K562 (cell line): ENCODE measurements at regions not wholly inside any gene's neighbourhood (a gene's known extent, or its start where the extent isn't known, plus 50 kb on each side); places are given as distances from the start of the nearest gene placed in this dataset.

Experiments used
- ATAC-seq: fragments of 200-7000 bp; cut with Tn5 transposase; 3 replicates; pipeline ENCODE4 v1.9.1; 2020; ENCODE audit warnings: moderate library complexity
- BruUV-seq: library from RNA; stranded (reverse); fragments of 400-500 nt; replicated peaks from 2 replicates; lab custom pipeline; 2021; lab: Mats Ljungman, UMichigan
- CTCF ChIA-PET: fragments of 300-600 bp; formaldehyde crosslinking; extraction: SDS; loops from one replicate; lab custom pipeline; 2021; ENCODE audit warnings: low intra/inter-chr PET ratio; lab: Yijun Ruan, JAX
- POLR2A ChIA-PET: fragments of 300-600, 350-650 bp; sonication (Branson Sonifier 250); formaldehyde crosslinking; extraction: SDS; loops from one replicate; lab custom pipeline; 2021; ENCODE audit warnings: antibody characterized with exemption, inconsistent platforms; lab: Yijun Ruan, JAX
- DNase-seq, 4 experiments: peaks; one replicate each; pipeline versions ENCODE4 v3.0.0 to v3.0.0-alpha.2; 2011 to 2018; ENCODE audit warnings: low spot score in 3 of 4, mixed read lengths in 3 of 4; ENCODE audit errors: extremely low read depth in 1 of 4
- FAIRE-seq: peaks from 2 replicates; lab custom pipeline; 2011; peaks lifted over from hg19 to GRCh38; lab: Jason Lieb, UNC
- H2AFZ ChIP-seq: 2 replicates; pipeline ENCODE4 v1.6.0; 2011; ENCODE audit warnings: low read depth, low read length, control low read depth, inconsistent platforms
- H3K27ac ChIP-seq: fragments of 200-600 bp; 3 replicates; pipeline ENCODE4 v1.8.0; 2011; ENCODE audit warnings: low read depth, mild to moderate bottlenecking, control low read depth, inconsistent platforms, low read length, moderate library complexity, mixed read lengths; ENCODE audit errors: extremely low read depth
- H3K27me3 ChIP-seq, 2 experiments: fragments of 300-600 bp in 1 of 2; 2 replicates in 1 of 2; 3 replicates in 1 of 2; pipeline versions ENCODE4 v1.6.0 to v1.8.0; 2011; ENCODE audit warnings: inconsistent platforms in 2 of 2, low read length in 2 of 2, mild to moderate bottlenecking in 1 of 2, mixed read lengths in 1 of 2, moderate library complexity in 1 of 2; ENCODE audit not compliant: control insufficient read depth in 2 of 2, insufficient read depth in 2 of 2
- H3K36me3 ChIP-seq: fragments of 300-600 bp; 3 replicates; pipeline ENCODE4 v1.8.0; 2011; ENCODE audit warnings: mild to moderate bottlenecking, low read length, inconsistent platforms; ENCODE audit not compliant: control insufficient read depth, insufficient read depth
- H3K4me1 ChIP-seq, 2 experiments: fragments of 200-600 bp in 1 of 2; replicated peaks in 1 of 2; 2 replicates in 1 of 2; 3 replicates in 1 of 2; pipeline versions ENCODE4 v1.5.1 to v1.8.0; 2011; ENCODE audit warnings: inconsistent platforms in 2 of 2, low read length in 2 of 2, mild to moderate bottlenecking in 1 of 2, mixed read lengths in 1 of 2, moderate library complexity in 1 of 2; ENCODE audit not compliant: control insufficient read depth in 2 of 2, insufficient read depth in 2 of 2
- H3K4me2 ChIP-seq: 2 replicates; pipeline ENCODE4 v1.6.1; 2011; ENCODE audit warnings: low read length, control low read depth, inconsistent platforms, mixed read lengths; ENCODE audit not compliant: insufficient read depth
- H3K4me3 ChIP-seq: fragments of 200-600 bp; sonication (generic), shearing (Covaris generic); 2 replicates; pipeline ENCODE4 v1.5.1; 2016; ENCODE audit warnings: control low read depth, inconsistent platforms
- H3K79me2 ChIP-seq: fragments of 200-600 bp; 3 replicates; pipeline ENCODE4 v1.8.0; 2011; ENCODE audit warnings: low read length, inconsistent platforms; ENCODE audit not compliant: control insufficient read depth, insufficient read depth
- H3K9ac ChIP-seq, 2 experiments: 2 replicates each; pipeline versions ENCODE4 v1.6.0 to v1.6.1; 2011; ENCODE audit warnings: low read depth in 2 of 2, low read length in 2 of 2, control low read depth in 1 of 2, inconsistent platforms in 1 of 2, mild to moderate bottlenecking in 1 of 2, mixed read lengths in 1 of 2; ENCODE audit not compliant: insufficient read depth in 1 of 2
- H3K9me1 ChIP-seq: one replicate; pipeline ENCODE4 v1.6.0; 2011; ENCODE audit warnings: inconsistent platforms, mild to moderate bottlenecking, low read length, moderate library complexity; ENCODE audit not compliant: control insufficient read depth, insufficient read depth
- H3K9me3 ChIP-seq: replicated peaks from 2 replicates; pipeline ENCODE4 v1.5.1; 2011; ENCODE audit warnings: low read depth, low read length, inconsistent platforms; ENCODE audit not compliant: control insufficient read depth, insufficient read depth
- H4K20me1 ChIP-seq: replicated peaks from 2 replicates; pipeline ENCODE4 v1.6.1; 2011; ENCODE audit warnings: low read length, inconsistent platforms, mixed read lengths; ENCODE audit not compliant: control insufficient read depth, insufficient read depth
- GABPB2 ChIP-seq: fragments of 250-450 bp; sonication (Bioruptor Pico); conservative IDR thresholded peaks from 2 replicates; pipeline ENCODE4 v1.5.1; 2021; ENCODE audit warnings: mild to moderate bottlenecking
- HDAC8 ChIP-seq: fragments of 450-650 bp; IDR thresholded peaks from 2 replicates; pipeline ENCODE4 v1.6.1; 2016; ENCODE audit warnings: mild to moderate bottlenecking, missing genetic modification characterization, moderate library complexity, missing compliant biosample characterization
- KLF16 ChIP-seq: IDR thresholded peaks from 2 replicates; pipeline ENCODE4 v1.6.1; 2016; ENCODE audit warnings: antibody characterized with exemption
- MYNN ChIP-seq, 2 experiments: sonication (generic); formaldehyde crosslinking in 1 of 2; IDR thresholded peaks; 2 replicates each; pipeline versions ENCODE4 v1.5.0 to v1.6.1; 2016 to 2020; ENCODE audit warnings: antibody characterized with exemption in 1 of 2, missing genetic modification reagents in 1 of 2
- PATZ1 ChIP-seq: fragments of 250-450 bp; sonication (Bioruptor Pico); IDR thresholded peaks from 2 replicates; pipeline ENCODE4 v1.5.0; 2020; ENCODE audit warnings: mild to moderate bottlenecking, borderline replicate concordance
- RBM15 ChIP-seq: fragments of 200-400 bp; formaldehyde crosslinking; IDR thresholded peaks from 2 replicates; pipeline ENCODE4 v1.6.1; 2018; ENCODE audit warnings: mild to moderate bottlenecking, low read length, moderate library complexity; ENCODE audit not compliant: insufficient read depth
- TEAD1 ChIP-seq, 2 experiments: fragments of 450-650 bp in 1 of 2; sonication (generic) in 1 of 2; formaldehyde crosslinking; IDR thresholded peaks; 2 replicates each; pipeline versions ENCODE4 v1.4.0 to v1.8.0; 2020 to 2022; ENCODE audit warnings: mild to moderate bottlenecking in 2 of 2, missing genetic modification reagents in 1 of 2
- ZNF780A ChIP-seq: fragments of 250-450 bp; sonication (Bioruptor Pico); IDR thresholded peaks from 2 replicates; pipeline ENCODE4 v1.5.0; 2021; ENCODE audit warnings: mild to moderate bottlenecking
- ZNF785 ChIP-seq: fragments of 250-450 bp; sonication (Bioruptor Pico); IDR thresholded peaks from 2 replicates; pipeline ENCODE4 v1.4.0; 2020; ENCODE audit warnings: mild to moderate bottlenecking
- in situ Hi-C: fragments of 300-500 bp; cut with MboI; formaldehyde crosslinking; loops from 4 replicates; pipeline ENCODE4 v1.15.0; 2018; ENCODE audit warnings: inconsistent platforms, mixed read lengths
- intact Hi-C: fragments of 100-400 bp; cut with micrococcal nuclease; formaldehyde crosslinking; loops from 2 replicates; pipeline ENCODE4 v1.14.2; 2022

GRCh38 chr13:33373624-33374023 lies 88.1 kb upstream of the STARD13 start:
- Histone ChIP-seq H3K9me3 (no peaks in the 10 kb centered on the region), H3K9me1 (no peaks in the 10 kb centered on the region), H3K9ac (no peak overlapping the region), H4K20me1 (no peaks in the 10 kb centered on the region), H3K27me3 (no peaks in the 10 kb centered on the region), H3K27ac (no peak overlapping the region), H2AFZ (no peak overlapping the region), H3K79me2 (no peaks in the 10 kb centered on the region), H3K4me3 (no peak overlapping the region), H3K36me3 (no peaks in the 10 kb centered on the region), H3K4me2 (no peak overlapping the region), H3K4me1 (no peaks in the 10 kb centered on the region; a peak in 1 of 5 replicates)
- ChIA-PET POLR2A (no interaction called here), CTCF (no interaction called here)
- intact Hi-C loops, result no loop called here
- ATAC-seq (no peak), FAIRE-seq (no peak), DNase-seq (no peak)
- in situ Hi-C loops, result no loop called here
- TF ChIP-seq TEAD1 (CRISPR knock-in tag; IDR thresholded peaks at IDR 0.05) (no peak), GABPB2 (CRISPR knock-in tag) (no peak), HDAC8 (tag) (no peak), MYNN (IDR thresholded peaks at IDR 0.05) (no peak), MYNN (CRISPR knock-in tag; IDR thresholded peaks at IDR 0.05) (no peak), KLF16 (no peak), ZNF780A (CRISPR knock-in tag) (no peak), PATZ1 (CRISPR knock-in tag) (no peak), ZNF785 (CRISPR knock-in tag) (no peak), RBM15 (no peak)
- no TSS peak for BruUV-seq
